GM12873 (cell line): ENCODE measurements at regions not wholly inside any gene's neighbourhood (a gene's known extent, or its start where the extent isn't known, plus 50 kb on each side); places are given as distances from the start of the nearest gene placed in this dataset.

Experiments used
- CTCF ChIP-seq: IDR thresholded peaks from 2 replicates; pipeline ENCODE4 v1.5.1; 2012; ENCODE audit warnings: low read depth, mild to moderate bottlenecking, moderate library complexity, low read length, control low read depth; ENCODE audit not compliant: insufficient read depth; ENCODE audit errors: missing control alignments

- TF ChIP-seq CTCF, result no peak
These were observed 93.4 kb downstream of the C16orf95 start for GRCh38 chr16:87223656-87224248.

GRCh38 chr16:87226926-87227295 is 90.3 kb downstream of the C16orf95 start:
- TF ChIP-seq CTCF, result no peak

- TF ChIP-seq CTCF, result no peak
These were observed 89.8 kb downstream of the C16orf95 start for GRCh38 chr16:87227296-87227951.

GRCh38 chr16:87228363-87228762 is 88.8 kb downstream of the C16orf95 start:
- no peak for TF ChIP-seq CTCF

- no peak for TF ChIP-seq CTCF
These were observed 87.7 kb downstream of the C16orf95 start for GRCh38 chr16:87229230-87230188.

- TF ChIP-seq CTCF, result no peak
These were observed 86.6 kb downstream of the C16orf95 start for GRCh38 chr16:87230571-87230970.

GRCh38 chr16:87231295-87231694 is 85.9 kb downstream of the C16orf95 start:
- TF ChIP-seq CTCF, result no peak
